ENCODE measurements at regions not wholly inside any gene's neighbourhood (a gene's known extent, or its start where the extent isn't known, plus 50 kb on each side); places are given as distances from the start of the nearest gene placed in this dataset.
A peak's percentile ranks its signal among the peaks of the same experiment; 100 is the strongest.

- DNase-seq, result no peak
Measured at GRCh38 chr15:101590785-101591184, 61.4 kb downstream of the TM2D3 start.

GRCh38 chr15:101583284-101583683, 68.9 kb downstream of the TM2D3 start:
- DNase-seq, result no peak

GRCh38 chr15:101580431-101580830, 71.8 kb downstream of the TM2D3 start:
- no peak for DNase-seq

- DNase-seq, result no peak
Measured at GRCh38 chr15:101579631-101580163, 72.5 kb downstream of the TM2D3 start.

GRCh38 chr15:101578443-101578894, 73.7 kb downstream of the TM2D3 start:
- peak; percentile 26 for DNase-seq

GRCh38 chr15:101573951-101574350, 78.2 kb downstream of the TM2D3 start:
- no peak for DNase-seq

GRCh38 chr15:101570241-101570640, 80.7 kb upstream of the PCSK6 start:
- DNase-seq, result no peak

- no peak for DNase-seq
Measured at GRCh38 chr15:101568821-101569555, 79.5 kb upstream of the PCSK6 start.

- no peak for DNase-seq
Measured at GRCh38 chr15:101568309-101568708, 78.8 kb upstream of the PCSK6 start.

- DNase-seq, result no peak
Measured at GRCh38 chr15:101566748-101567488, 77.4 kb upstream of the PCSK6 start.

- no peak for DNase-seq
Measured at GRCh38 chr15:101565377-101565776, 75.9 kb upstream of the PCSK6 start.

GRCh38 chr15:101563176-101563796, 73.8 kb upstream of the PCSK6 start:
- DNase-seq, result no peak

GRCh38 chr15:101562428-101563059, 73.0 kb upstream of the PCSK6 start:
- no peak for DNase-seq

- no peak for DNase-seq
Measured at GRCh38 chr15:101561584-101561906, 72.0 kb upstream of the PCSK6 start.

- DNase-seq, result no peak
Measured at GRCh38 chr15:101560722-101561583, 71.4 kb upstream of the PCSK6 start.

GRCh38 chr15:101559952-101560351, 70.4 kb upstream of the PCSK6 start:
- DNase-seq, result no peak

- DNase-seq, result no peak
Measured at GRCh38 chr15:101558221-101558941, 68.9 kb upstream of the PCSK6 start.

- no peak for DNase-seq
Measured at GRCh38 chr15:101556273-101556672, 66.8 kb upstream of the PCSK6 start.

- DNase-seq, result no peak
Measured at GRCh38 chr15:101554115-101554915, 64.8 kb upstream of the PCSK6 start.

- no peak for DNase-seq
Measured at GRCh38 chr15:101551696-101552591, 62.4 kb upstream of the PCSK6 start.

Measured in NCI-H69 (cell line).